Left renal cortex interstitium (tissue), 4 donors: ENCODE measurements at regions not wholly inside any gene's neighbourhood (a gene's known extent, or its start where the extent isn't known, plus 50 kb on each side); places are given as distances from the start of the nearest gene placed in this dataset.

ENCODE experiments used
- DNase-seq, 4 donors: peaks; one replicate each; pipeline ENCODE4 v3.0.0-alpha.2; 2013; ENCODE audit warnings: low read depth in 4 of 4, low spot score in 2 of 4, missing footprints in 1 of 4

GRCh38 chr9:82367016-82367415 lies 378.4 kb downstream of the SPATA31D1 start:
- no peak for DNase-seq

GRCh38 chr9:82367929-82368328 lies 379.4 kb downstream of the SPATA31D1 start:
- DNase-seq, result no peak

- DNase-seq, result no peak
These were observed 380.8 kb downstream of the SPATA31D1 start for GRCh38 chr9:82369251-82369945.

GRCh38 chr9:82375041-82375440 lies 386.5 kb downstream of the SPATA31D1 start:
- DNase-seq, result no peak

GRCh38 chr9:82376677-82377232 lies 388.2 kb downstream of the SPATA31D1 start:
- no peak for DNase-seq

- DNase-seq, result no peak
These were observed 394.5 kb downstream of the SPATA31D1 start for GRCh38 chr9:82382887-82383616.

GRCh38 chr9:82385633-82386032 lies 397.1 kb downstream of the SPATA31D1 start:
- DNase-seq, result no peak

- DNase-seq, result no peak
These were observed 409.0 kb downstream of the SPATA31D1 start for GRCh38 chr9:82397534-82397933.

- peak in 1 of 4 donors; percentile 17 for DNase-seq
These were observed 415.8 kb downstream of the SPATA31D1 start for GRCh38 chr9:82404196-82404870.

GRCh38 chr9:82404881-82405280 lies 416.3 kb downstream of the SPATA31D1 start:
- DNase-seq, result peak in 1 of 4 donors; percentile 31

- peak in 1 of 4 donors; percentile 19 for DNase-seq
These were observed 418.0 kb downstream of the SPATA31D1 start for GRCh38 chr9:82406456-82407085.

GRCh38 chr9:82410306-82410705 lies 421.7 kb downstream of the SPATA31D1 start:
- DNase-seq, result no peak

GRCh38 chr9:82410866-82411265 lies 422.3 kb downstream of the SPATA31D1 start:
- no peak for DNase-seq

- no peak for DNase-seq
These were observed 424.2 kb downstream of the SPATA31D1 start for GRCh38 chr9:82412586-82413305.

- DNase-seq, result no peak
These were observed 428.9 kb downstream of the SPATA31D1 start for GRCh38 chr9:82417501-82417900.

- no peak for DNase-seq
These were observed 429.8 kb downstream of the SPATA31D1 start for GRCh38 chr9:82418334-82418733.

- DNase-seq, result no peak
These were observed 431.3 kb downstream of the SPATA31D1 start for GRCh38 chr9:82419696-82420486.

- peak in 1 of 4 donors; percentile 8 for DNase-seq
These were observed 432.9 kb downstream of the SPATA31D1 start for GRCh38 chr9:82421498-82421897.

- DNase-seq, result no peak
These were observed 435.1 kb downstream of the SPATA31D1 start for GRCh38 chr9:82423700-82424099.
